Trophoblast cell (in vitro differentiated cells and primary cell): ENCODE measurements at regions not wholly inside any gene's neighbourhood (a gene's known extent, or its start where the extent isn't known, plus 50 kb on each side); places are given as distances from the start of the nearest gene placed in this dataset.
"Not testable (repeated sequence)": the region's sequence is repeated elsewhere in the genome, so short reads cannot be mapped to it uniquely, and the experiment has no call there.

Source experiments
- DNase-seq, 2 donors: peaks; one replicate each; pipeline ENCODE4 v3.0.0-alpha.2; 2016
- H2AFZ ChIP-seq: 2 replicates; pipeline ENCODE4 v1.6.1; 2013; ENCODE audit warnings: low read length, moderate library complexity, mild to moderate bottlenecking; ENCODE audit not compliant: insufficient read depth, poor library complexity
- H2AK5ac ChIP-seq: 2 replicates; pipeline ENCODE4 v1.6.1; 2013; ENCODE audit warnings: mild to moderate bottlenecking, low read length
- H2BK120ac ChIP-seq: 2 replicates; pipeline ENCODE4 v1.6.1; 2013; ENCODE audit warnings: low read length, mild to moderate bottlenecking, moderate library complexity; ENCODE audit not compliant: insufficient read depth, poor library complexity
- H2BK12ac ChIP-seq: 2 replicates; pipeline ENCODE4 v1.6.1; 2013; ENCODE audit warnings: mild to moderate bottlenecking, low read length, moderate library complexity
- H2BK5ac ChIP-seq: 2 replicates; pipeline ENCODE4 v1.6.1; 2013; ENCODE audit warnings: low read length, low read depth, moderate library complexity, mild to moderate bottlenecking; ENCODE audit not compliant: poor library complexity
- H3K14ac ChIP-seq: 2 replicates; pipeline ENCODE4 v1.6.1; 2013; ENCODE audit warnings: mild to moderate bottlenecking, low read length
- H3K18ac ChIP-seq: 2 replicates; pipeline ENCODE4 v1.6.1; 2013; ENCODE audit warnings: mild to moderate bottlenecking, low read length
- H3K23ac ChIP-seq: 2 replicates; pipeline ENCODE4 v1.6.1; 2013; ENCODE audit warnings: low read length
- H3K27ac ChIP-seq: 2 replicates; pipeline ENCODE4 v1.5.1; 2013; ENCODE audit warnings: low read depth, mild to moderate bottlenecking, inconsistent platforms, low read length, moderate library complexity
- H3K27me3 ChIP-seq: 2 replicates; pipeline ENCODE4 v1.6.1; 2013; ENCODE audit warnings: inconsistent platforms, mild to moderate bottlenecking, low read length, moderate library complexity; ENCODE audit not compliant: insufficient read depth
- H3K36me3 ChIP-seq, 2 experiments: 1 replicate in 1 of 2; 2 replicates in 1 of 2; pipeline ENCODE4 v1.6.1; 2013; ENCODE audit warnings: low read length in 2 of 2, mild to moderate bottlenecking in 2 of 2, moderate library complexity in 1 of 2; ENCODE audit not compliant: insufficient read depth in 2 of 2, control insufficient read depth in 1 of 2
- H3K4ac ChIP-seq: 2 replicates; pipeline ENCODE4 v1.6.1; 2013; ENCODE audit warnings: low read depth, mild to moderate bottlenecking, low read length, moderate library complexity
- H3K4me1 ChIP-seq, 2 experiments: 1 replicate in 1 of 2; 2 replicates in 1 of 2; pipeline ENCODE4 v1.6.1; 2013; ENCODE audit warnings: low read length in 2 of 2, mild to moderate bottlenecking in 2 of 2, moderate library complexity in 1 of 2; ENCODE audit not compliant: insufficient read depth in 2 of 2, control insufficient read depth in 1 of 2
- H3K4me2 ChIP-seq: 2 replicates; pipeline ENCODE4 v1.6.1; 2013; ENCODE audit warnings: inconsistent platforms, mild to moderate bottlenecking, low read length, moderate library complexity
- H3K4me3 ChIP-seq: 2 replicates; pipeline ENCODE4 v1.5.1; 2013; ENCODE audit warnings: mild to moderate bottlenecking, low read depth, low read length, inconsistent platforms
- H3K79me1 ChIP-seq: one replicate; pipeline ENCODE4 v1.6.1; 2013; ENCODE audit warnings: low read length
- H3K79me2 ChIP-seq: 2 replicates; pipeline ENCODE4 v1.6.1; 2013; ENCODE audit warnings: low read length, mild to moderate bottlenecking; ENCODE audit not compliant: control insufficient read depth, insufficient read depth, poor library complexity
- H3K9ac ChIP-seq: 2 replicates; pipeline ENCODE4 v1.6.1; 2013; ENCODE audit warnings: mild to moderate bottlenecking, low read length
- H3K9me3 ChIP-seq: 2 replicates; pipeline ENCODE4 v1.6.1; 2013; ENCODE audit warnings: low read depth, mild to moderate bottlenecking, control low read depth, inconsistent platforms, low read length; ENCODE audit not compliant: insufficient read depth
- H4K12ac ChIP-seq: 2 replicates; pipeline ENCODE4 v1.6.1; 2013; ENCODE audit warnings: low read depth, mild to moderate bottlenecking, low read length, moderate library complexity
- H4K8ac ChIP-seq: 2 replicates; pipeline ENCODE4 v1.6.1; 2013; ENCODE audit warnings: low read depth, mild to moderate bottlenecking, low read length, moderate library complexity
- H4K91ac ChIP-seq: one replicate; pipeline ENCODE4 v1.6.1; 2013; ENCODE audit warnings: low read depth, mild to moderate bottlenecking, low read length, moderate library complexity
- WGBS: extraction: QIAGEN DNeasy Blood & Tissue Kit; methylation state at CpG from one replicate; pipeline ENCODE4 v1.1.7; 2013; ENCODE audit warnings: missing lambda C conversion rate; ENCODE audit not compliant: insufficient read length, insufficient coverage; ENCODE audit errors: extremely low coverage; 5-methylcytosine and 5-hydroxymethylcytosine counted together

DNA sequence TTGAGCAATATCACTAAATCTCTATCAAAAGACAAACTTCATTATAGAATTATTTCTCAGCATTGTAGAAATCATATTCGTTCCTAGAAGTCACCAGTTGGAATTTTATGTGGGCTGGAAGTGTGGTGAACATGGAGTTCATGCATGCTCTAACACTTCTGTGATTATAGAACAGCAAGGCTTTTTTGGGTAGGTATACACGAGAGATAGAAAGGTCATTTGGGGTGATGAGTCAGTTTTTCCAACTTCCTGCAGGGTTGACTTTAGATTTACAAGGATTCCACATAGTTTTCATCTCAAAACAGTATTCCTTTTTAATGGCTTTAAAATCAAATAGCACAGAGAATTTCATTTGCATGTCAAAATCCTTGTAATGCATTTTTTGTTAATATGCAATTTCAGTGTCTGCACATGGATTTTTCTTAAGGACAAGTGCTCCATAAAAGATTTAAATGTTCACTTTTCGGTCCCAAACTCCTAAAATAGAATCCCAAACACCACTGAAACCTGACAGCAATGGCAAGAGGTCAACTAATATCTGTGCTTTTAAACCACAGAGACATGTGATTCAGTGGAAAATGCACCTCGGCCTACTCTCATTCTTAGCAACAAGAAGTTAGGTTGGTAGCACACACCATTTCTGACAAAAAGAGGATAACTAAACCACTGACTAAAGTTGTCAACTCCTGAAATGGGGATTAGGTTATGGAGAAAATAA, 211.0 kb downstream of the MOXD1 start:
- H2AFZ ChIP-seq, result no peak overlapping the region
- H3K23ac ChIP-seq, result no peak overlapping the region
- DNase-seq, result no peak
- no peak overlapping the region for H3K14ac ChIP-seq
- H4K8ac ChIP-seq, result no peak overlapping the region
- H3K27me3 ChIP-seq, result no peaks in the 10 kb centered on the region
- H2AK5ac ChIP-seq, result no peak overlapping the region
- WGBS, result no CpG with 5 or more reads among the region's 4 CpGs
- H4K91ac ChIP-seq, result no peak overlapping the region
- H3K4me2 ChIP-seq, result no peak overlapping the region
- H3K9me3 ChIP-seq, result no peaks in the 10 kb centered on the region
- H3K18ac ChIP-seq, result no peak overlapping the region
- no peaks in the 10 kb centered on the region for H3K79me2 ChIP-seq
- no peak overlapping the region for H3K4me3 ChIP-seq
- H2BK5ac ChIP-seq, result no peak overlapping the region
- H3K4me1 ChIP-seq, result no peaks in the 10 kb centered on the region
- H2BK12ac ChIP-seq, result no peak overlapping the region
- no peaks in the 10 kb centered on the region for H3K79me1 ChIP-seq
- no peak overlapping the region for H3K9ac ChIP-seq
- H2BK120ac ChIP-seq, result no peak overlapping the region
- no peak overlapping the region for H3K4ac ChIP-seq
- H3K27ac ChIP-seq, result no peak overlapping the region
- H3K36me3 ChIP-seq, result no peaks in the 10 kb centered on the region
- no peak overlapping the region for H4K12ac ChIP-seq

GRCh38 chr6:132188556-132189264, 212.6 kb downstream of the MOXD1 start:
- no CpG with 5 or more reads among the region's 1 CpG for WGBS
- no peaks in the 10 kb centered on the region for H3K4me1 ChIP-seq

GRCh38 chr6:132187816-132188215, 213.5 kb downstream of the MOXD1 start:
- H2BK5ac ChIP-seq, result no peak overlapping the region
- no peak overlapping the region for H2BK12ac ChIP-seq
- no peaks in the 10 kb centered on the region for H3K79me1 ChIP-seq
- H4K91ac ChIP-seq, result no peak overlapping the region
- H4K12ac ChIP-seq, result no peak overlapping the region
- H3K27ac ChIP-seq, result no peak overlapping the region
- H2AFZ ChIP-seq, result no peak overlapping the region
- H4K8ac ChIP-seq, result no peak overlapping the region
- H3K4me2 ChIP-seq, result no peak overlapping the region
- H2BK120ac ChIP-seq, result no peak overlapping the region
- H2AK5ac ChIP-seq, result no peak overlapping the region
- no peak overlapping the region for H3K4me3 ChIP-seq
- no peaks in the 10 kb centered on the region for H3K36me3 ChIP-seq
- no peak for DNase-seq
- H3K4ac ChIP-seq, result no peak overlapping the region
- H3K18ac ChIP-seq, result no peak overlapping the region
- H3K9me3 ChIP-seq, result no peaks in the 10 kb centered on the region
- no peak overlapping the region for H3K14ac ChIP-seq
- H3K23ac ChIP-seq, result no peak overlapping the region
- no peak overlapping the region for H3K9ac ChIP-seq
- no peaks in the 10 kb centered on the region for H3K27me3 ChIP-seq
- H3K79me2 ChIP-seq, result no peaks in the 10 kb centered on the region
- no peaks in the 10 kb centered on the region for H3K4me1 ChIP-seq
- no CpG with 5 or more reads among the region's 1 CpG for WGBS

More at GRCh38 chr6:132188556-132189264, 212.6 kb downstream of the MOXD1 start:
- H3K9me3 ChIP-seq, result no peaks in the 10 kb centered on the region
- no peak overlapping the region for H2AK5ac ChIP-seq
- no peak overlapping the region for H3K4ac ChIP-seq
- H3K27ac ChIP-seq, result no peak overlapping the region
- no peak overlapping the region for H3K18ac ChIP-seq
- H2BK5ac ChIP-seq, result no peak overlapping the region
- no peaks in the 10 kb centered on the region for H3K79me2 ChIP-seq
- H3K79me1 ChIP-seq, result no peaks in the 10 kb centered on the region
- H2BK12ac ChIP-seq, result no peak overlapping the region
- no peak overlapping the region for H2AFZ ChIP-seq
- no peak overlapping the region for H3K4me3 ChIP-seq
- no peak overlapping the region for H4K8ac ChIP-seq
- DNase-seq, result no peak
- no peak overlapping the region for H3K9ac ChIP-seq
- no peaks in the 10 kb centered on the region for H3K27me3 ChIP-seq
- no peak overlapping the region for H3K14ac ChIP-seq
- H4K91ac ChIP-seq, result no peak overlapping the region
- no peak overlapping the region for H3K4me2 ChIP-seq
- no peak overlapping the region for H4K12ac ChIP-seq
- no peaks in the 10 kb centered on the region for H3K36me3 ChIP-seq
- H2BK120ac ChIP-seq, result no peak overlapping the region
- H3K23ac ChIP-seq, result no peak overlapping the region

DNA sequence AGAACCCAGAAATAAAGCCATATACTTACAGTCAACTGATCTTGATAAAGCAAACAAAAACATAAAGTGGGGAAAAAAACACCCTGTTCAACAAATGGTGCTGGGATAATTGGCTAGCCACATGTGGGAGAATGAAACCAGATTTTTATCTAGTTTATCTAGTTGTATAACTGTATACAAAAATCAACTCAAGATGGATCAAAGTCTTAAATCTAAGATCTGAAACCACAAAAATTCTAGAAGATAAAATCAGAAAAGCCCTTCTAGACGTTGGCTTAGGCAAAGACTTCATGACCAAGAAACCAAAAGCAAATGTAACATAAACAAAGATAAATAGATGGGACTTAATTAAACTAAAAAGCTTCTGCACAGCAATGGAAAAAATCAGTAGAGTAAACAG, 216.3 kb downstream of the MOXD1 start:
- not testable (repeated sequence) for H4K12ac ChIP-seq, H3K4me1 ChIP-seq
- WGBS, result no CpG with 5 or more reads among the region's 1 CpG

More for the DNA sequence above, 216.3 kb downstream of the MOXD1 start:
- not testable (repeated sequence) for DNase-seq, H3K27me3 ChIP-seq, H3K9ac ChIP-seq, H2AK5ac ChIP-seq, H3K79me1 ChIP-seq, H3K79me2 ChIP-seq, H2AFZ ChIP-seq, H3K27ac ChIP-seq, H4K91ac ChIP-seq, H3K23ac ChIP-seq, H3K18ac ChIP-seq, H3K14ac ChIP-seq, H2BK120ac ChIP-seq, H2BK12ac ChIP-seq, H3K4ac ChIP-seq, H4K8ac ChIP-seq, H3K4me2 ChIP-seq, H2BK5ac ChIP-seq, H3K36me3 ChIP-seq, H3K9me3 ChIP-seq, H3K4me3 ChIP-seq
